Activated naive CD4-positive, alpha-beta T cell (primary cell): ENCODE measurements at regions not wholly inside any gene's neighbourhood (a gene's known extent, or its start where the extent isn't known, plus 50 kb on each side); places are given as distances from the start of the nearest gene placed in this dataset.
"Not testable (repeated sequence)": the region's sequence is repeated elsewhere in the genome, so short reads cannot be mapped to it uniquely, and the experiment has no call there.

Experiments
- DNase-seq, 4 experiments: peaks; one replicate each; lab custom pipeline; 2025; lab: John Stamatoyannopoulos, UW

DNA sequence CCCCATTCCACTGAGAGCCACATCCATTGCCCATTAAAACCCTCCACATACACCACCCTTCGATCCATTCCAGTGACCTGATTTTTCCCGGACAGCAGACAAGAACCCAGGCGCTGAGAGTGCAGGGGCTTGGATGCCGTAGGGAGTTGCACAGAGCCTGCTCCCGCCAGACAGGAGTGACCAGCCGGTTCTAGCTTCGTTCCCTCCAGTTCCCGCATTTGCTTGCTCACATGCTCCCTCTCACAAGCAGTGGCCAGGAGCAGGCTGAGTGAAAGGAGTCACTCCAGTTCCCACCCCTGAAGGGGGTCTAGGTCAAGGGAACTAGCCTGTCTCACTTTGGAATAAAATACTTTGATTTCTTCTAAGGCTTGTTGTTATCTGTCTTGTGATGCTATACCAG, 119.5 kb downstream of the SKIDA1 start:
- no peak for DNase-seq

GRCh38 chr10:21403256-21404015, 122.0 kb downstream of the SKIDA1 start:
- no peak for DNase-seq

GRCh38 chr10:21402606-21403083, 122.8 kb downstream of the SKIDA1 start:
- DNase-seq = no peak

- no peak for DNase-seq
These were observed 124.3 kb downstream of the SKIDA1 start for GRCh38 chr10:21401196-21401595.

- no peak for DNase-seq
These were observed 126.0 kb downstream of the SKIDA1 start for GRCh38 chr10:21399392-21400035.

DNA sequence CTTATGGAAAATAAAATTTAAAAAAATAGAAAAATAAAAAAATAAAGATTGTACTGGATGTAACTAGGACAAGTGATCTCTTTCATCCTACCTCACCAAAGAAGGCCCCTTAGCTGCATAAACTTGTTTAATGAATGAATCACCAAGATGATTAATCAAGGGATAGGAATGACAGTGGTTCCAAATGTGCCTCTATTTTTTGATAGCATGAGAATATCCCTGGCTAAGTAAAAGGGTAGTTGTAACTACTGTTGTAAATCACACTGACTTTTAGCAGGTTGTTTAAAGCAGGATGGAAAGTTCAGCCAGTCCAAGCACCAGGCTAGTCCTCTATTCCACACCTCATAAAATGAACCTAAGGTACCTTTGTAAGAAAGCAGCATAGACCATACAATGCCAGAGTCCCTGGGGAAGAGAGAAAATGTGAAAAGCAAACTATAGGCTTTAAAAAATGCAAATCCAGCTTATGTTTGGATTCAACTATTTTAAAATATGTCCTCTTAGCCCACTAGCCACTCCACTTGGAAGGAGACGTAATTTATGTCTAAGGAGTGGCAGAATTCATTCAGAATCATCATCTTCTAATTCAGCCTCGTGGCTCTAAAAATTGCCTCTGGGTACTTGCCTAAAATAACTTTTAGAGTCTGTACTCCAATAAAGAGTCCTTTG, 126.8 kb downstream of the SKIDA1 start:
- no peak for DNase-seq

DNA sequence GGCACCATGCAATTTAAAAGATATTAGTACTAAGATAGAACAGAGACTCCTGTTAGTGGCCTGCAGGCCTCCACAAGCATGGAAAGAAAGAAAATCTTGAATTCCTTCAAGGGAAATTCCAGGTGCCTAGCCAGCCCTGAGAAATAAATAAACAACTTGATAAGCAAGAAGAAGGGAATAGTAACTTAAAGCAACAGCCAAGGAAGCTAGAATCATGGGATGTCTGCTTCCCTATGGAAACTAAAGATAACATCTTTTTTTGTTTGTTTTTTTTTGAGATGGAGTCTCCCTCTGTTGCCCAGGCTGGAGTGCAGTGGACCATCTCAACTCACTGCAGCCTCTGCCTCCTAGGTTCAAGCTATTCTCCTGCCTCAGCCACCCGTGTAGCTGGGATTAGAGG, 128.6 kb downstream of the SKIDA1 start:
- DNase-seq = no peak

- DNase-seq = no peak
These were observed 131.6 kb downstream of the SKIDA1 start for GRCh38 chr10:21393931-21394330.

- no peak for DNase-seq
These were observed 136.9 kb downstream of the SKIDA1 start for GRCh38 chr10:21388589-21388988.

DNA sequence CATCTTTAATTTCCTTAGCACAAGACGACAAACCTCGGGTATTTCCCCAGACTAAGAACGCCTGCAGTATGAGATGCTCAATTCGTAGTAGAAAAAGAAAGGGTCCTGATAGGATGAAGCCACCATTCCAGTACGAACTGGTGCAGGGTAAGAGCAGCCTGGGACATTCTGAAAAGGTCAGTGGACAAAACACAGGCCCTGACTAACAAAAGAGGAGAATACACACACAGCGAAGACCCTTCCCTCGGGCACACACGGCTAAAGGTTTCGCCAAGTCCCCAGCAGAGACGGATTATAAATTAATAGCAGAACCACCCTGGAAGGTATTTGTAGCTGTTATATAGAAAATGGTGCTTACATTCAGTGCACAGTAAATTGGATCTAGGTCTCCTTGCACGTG, 137.6 kb downstream of the SKIDA1 start:
- DNase-seq = no peak

GRCh38 chr10:21385996-21386585, 139.4 kb downstream of the SKIDA1 start:
- DNase-seq = no peak

- DNase-seq = no peak
These were observed 139.9 kb downstream of the SKIDA1 start for GRCh38 chr10:21385536-21385935.

DNA sequence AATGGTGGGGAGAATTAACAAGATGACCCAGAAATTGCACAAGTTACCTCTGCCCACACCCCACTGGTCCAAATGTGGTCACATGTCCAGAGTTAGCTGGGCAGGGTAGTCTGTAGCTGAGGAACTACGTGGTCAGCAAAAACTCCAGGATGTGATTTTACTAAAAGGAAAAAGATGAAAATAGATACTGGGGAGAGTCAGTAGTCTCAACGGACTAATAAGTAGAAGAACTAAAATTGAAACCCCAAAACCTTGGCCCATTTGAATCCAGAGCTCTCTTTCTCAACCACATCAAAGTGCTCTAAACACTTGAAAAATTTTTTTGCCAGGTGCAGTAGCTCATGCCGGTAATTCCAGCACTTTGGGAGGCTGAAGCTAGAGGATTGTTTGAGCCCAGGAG, 146.3 kb downstream of the SKIDA1 start:
- DNase-seq = no peak

GRCh38 chr10:21375274-21375673, 150.2 kb downstream of the SKIDA1 start:
- not testable (repeated sequence) for DNase-seq

DNA sequence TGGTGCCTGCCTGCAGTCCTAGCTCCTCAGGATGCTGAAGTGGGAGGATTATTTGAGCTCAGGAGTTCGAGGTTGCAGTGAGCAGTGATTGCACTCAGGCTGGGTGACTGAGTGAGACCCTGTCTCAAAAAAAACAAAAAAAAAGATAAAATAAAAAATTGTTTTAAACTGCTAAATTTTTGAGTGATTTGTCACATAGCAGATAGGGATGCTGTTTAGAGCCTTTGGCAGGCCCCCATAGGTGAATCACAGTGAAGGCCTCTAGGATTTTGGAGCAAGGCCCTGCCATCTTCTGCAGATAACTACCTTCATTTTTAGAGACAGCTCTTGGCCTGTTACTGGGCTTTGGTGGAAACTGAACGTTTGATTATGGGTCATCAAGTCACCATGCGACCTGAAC, 151.6 kb downstream of the SKIDA1 start:
- DNase-seq = not testable (repeated sequence)

DNA sequence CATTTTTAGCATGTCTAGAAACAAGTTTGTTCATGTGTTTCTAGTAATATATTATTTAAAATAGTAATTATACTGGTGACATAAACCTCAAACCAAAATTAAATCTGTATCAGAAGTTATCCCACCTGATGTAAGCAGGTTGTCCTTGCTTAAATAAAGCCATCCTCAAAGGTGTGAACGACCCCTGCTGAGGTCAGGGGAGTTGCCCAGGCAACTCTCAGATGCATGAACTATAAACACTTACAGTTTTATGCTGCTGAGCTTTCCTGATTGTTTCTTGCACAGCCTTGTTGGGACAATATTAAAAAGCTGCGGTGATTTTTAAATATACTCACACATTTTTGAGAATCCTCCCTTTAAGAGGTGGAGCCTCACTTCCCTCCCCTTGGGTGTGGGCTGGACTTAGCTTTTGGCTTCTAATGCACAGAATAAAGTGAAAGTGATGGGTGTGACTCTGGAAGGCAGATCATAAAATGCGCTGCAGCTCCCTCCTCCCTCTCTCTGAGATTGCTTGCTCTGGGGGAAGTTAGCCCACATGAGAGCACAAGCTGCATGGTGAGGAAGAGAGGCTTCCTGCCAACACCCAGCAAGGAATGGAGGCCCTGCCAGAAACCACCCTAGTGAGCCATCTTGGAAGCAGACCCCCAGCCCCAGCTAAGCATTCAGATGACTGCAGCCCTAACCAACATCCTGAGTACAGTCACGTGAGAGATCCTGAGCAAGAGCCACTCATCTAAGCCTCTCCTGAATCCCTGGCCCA, 152.7 kb downstream of the SKIDA1 start:
- DNase-seq = peak in 1 of 4 experiments; percentile 2

GRCh38 chr10:21369697-21370096, 155.8 kb downstream of the SKIDA1 start:
- DNase-seq = no peak

DNA sequence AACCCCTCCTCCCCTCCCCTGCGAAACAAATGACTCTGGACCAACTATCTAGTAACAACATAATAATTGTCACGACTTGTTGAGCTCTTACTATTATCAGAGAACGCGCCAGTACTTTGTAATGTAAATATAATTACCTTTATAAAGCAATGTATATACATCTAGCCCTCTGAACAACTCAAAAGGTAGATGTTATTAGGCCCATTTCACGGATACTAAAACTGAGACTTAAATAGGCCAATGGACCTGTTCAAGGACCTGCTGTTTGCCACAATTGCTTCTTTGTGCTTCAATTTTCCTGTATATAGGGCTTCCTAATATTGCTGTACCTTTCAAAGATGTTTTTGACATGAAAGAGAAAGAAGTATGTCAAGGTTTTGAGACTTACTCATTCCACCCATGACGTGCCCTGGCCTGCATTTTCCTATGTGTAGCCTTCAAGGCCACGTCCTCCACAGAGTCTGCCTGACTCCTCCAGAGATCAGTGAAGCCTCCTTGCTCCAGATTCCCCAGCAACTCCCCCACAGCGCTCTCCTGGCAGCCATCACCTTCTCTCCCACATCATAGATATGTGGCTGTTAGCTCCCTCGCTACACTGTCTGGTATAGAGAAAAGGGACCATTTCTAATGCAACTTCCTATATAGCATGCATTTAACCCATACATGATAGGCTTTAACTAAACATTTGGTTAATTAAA, 156.6 kb downstream of the SKIDA1 start:
- DNase-seq = no peak

DNA sequence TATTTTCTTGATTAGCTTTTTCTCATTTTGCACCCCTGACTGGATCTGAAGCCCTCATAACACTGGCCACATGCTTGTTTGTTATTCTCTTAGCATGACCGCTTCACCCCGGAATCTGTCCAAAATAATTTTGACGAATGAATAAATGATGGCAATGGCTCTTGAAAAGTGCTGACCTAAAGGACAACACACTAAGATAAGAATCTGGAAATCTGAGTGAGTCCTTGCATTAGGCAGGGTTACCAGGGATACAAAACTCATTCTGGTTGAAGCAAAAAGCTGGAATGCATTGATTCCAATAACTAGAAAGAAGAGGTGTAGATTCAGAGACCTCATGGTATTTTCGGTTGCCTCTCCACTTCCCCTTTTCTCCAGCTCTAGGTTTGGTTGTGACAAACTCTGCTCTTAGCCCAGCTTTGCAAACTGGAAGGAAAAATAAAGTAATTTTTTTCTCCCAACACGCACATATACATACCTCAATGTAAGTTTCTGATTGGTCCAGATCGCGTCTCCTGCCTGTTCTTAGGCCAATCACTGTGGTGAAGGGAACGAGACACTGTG, 157.4 kb downstream of the SKIDA1 start:
- DNase-seq = no peak

- DNase-seq = not testable (repeated sequence)
These were observed 159.4 kb downstream of the SKIDA1 start for GRCh38 chr10:21366108-21366507.
